Nephron progenitor cell (in vitro differentiated cells): ENCODE measurements at regions not wholly inside any gene's neighbourhood (a gene's known extent, or its start where the extent isn't known, plus 50 kb on each side); places are given as distances from the start of the nearest gene placed in this dataset.

Experiments
- DNase-seq: peaks from one replicate; pipeline ENCODE4 v3.0.0; 2021
- H3K27ac Mint-ChIP-seq: 2 replicates; pipeline ENCODE4 v1.8.0; 2021; ENCODE audit warnings: mild to moderate bottlenecking, moderate library complexity, mixed read lengths
- H3K27me3 Mint-ChIP-seq: 2 replicates; pipeline ENCODE4 v1.8.0; 2021; ENCODE audit warnings: mild to moderate bottlenecking, low read depth, mixed read lengths; ENCODE audit not compliant: poor library complexity
- H3K36me3 Mint-ChIP-seq: 2 replicates; pipeline ENCODE4 v1.8.0; 2021; ENCODE audit warnings: low read depth, mixed read lengths
- H3K4me1 Mint-ChIP-seq: 2 replicates; pipeline ENCODE4 v1.8.0; 2021; ENCODE audit warnings: mixed read lengths
- H3K4me3 Mint-ChIP-seq: 2 replicates; pipeline ENCODE4 v1.8.0; 2021; ENCODE audit warnings: mild to moderate bottlenecking, moderate library complexity, mixed read lengths
- H3K9me3 Mint-ChIP-seq: 2 replicates; pipeline ENCODE4 v1.8.0; 2021; ENCODE audit warnings: mild to moderate bottlenecking, moderate library complexity, mixed read lengths
- TF ChIP-seq, protein P1 (sequence below): fragments of 200-600 bp; sonication (generic); IDR thresholded peaks from 2 replicates; pipeline ENCODE4 v1.5.0; 2021; ENCODE audit warnings: antibody characterized with exemption

DNA sequence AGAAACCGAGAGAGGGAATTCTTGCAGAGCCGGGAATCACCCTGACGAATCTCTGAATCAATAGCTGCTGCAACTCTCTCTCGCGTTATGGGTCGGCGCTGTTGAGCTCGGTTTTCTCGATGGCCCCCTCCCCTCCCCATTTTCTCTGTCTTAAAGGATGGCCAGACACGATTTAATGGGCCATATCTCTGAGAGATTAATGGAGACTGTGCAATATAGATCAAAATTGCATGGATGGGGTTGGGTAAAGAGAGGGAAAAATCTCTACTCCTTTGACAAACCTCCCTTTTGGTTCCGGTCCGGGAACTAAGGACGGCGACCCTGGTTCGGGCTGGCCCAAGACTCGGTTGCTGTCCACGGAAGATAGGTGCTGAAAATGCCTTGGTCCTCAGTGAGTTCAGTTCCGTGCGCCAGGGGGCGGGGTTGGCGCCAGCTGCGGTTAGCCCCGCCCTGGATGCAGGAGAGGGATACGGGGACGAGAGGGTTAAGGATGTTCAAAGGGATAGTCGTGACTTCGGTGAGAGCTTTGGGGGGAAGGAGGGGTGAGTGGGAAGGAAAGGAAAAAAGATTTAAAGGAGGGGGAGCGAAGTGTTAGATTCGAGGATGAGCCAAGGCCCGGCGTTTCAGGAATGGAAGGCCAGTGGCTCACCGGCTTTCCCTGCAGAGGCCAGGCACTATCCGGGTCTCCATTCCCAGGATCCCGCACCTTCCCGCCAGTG lies 103.6 kb upstream of the HSD17B12 start:
- DNase-seq: peak; percentile 84
- TF ChIP-seq, protein P1, sequence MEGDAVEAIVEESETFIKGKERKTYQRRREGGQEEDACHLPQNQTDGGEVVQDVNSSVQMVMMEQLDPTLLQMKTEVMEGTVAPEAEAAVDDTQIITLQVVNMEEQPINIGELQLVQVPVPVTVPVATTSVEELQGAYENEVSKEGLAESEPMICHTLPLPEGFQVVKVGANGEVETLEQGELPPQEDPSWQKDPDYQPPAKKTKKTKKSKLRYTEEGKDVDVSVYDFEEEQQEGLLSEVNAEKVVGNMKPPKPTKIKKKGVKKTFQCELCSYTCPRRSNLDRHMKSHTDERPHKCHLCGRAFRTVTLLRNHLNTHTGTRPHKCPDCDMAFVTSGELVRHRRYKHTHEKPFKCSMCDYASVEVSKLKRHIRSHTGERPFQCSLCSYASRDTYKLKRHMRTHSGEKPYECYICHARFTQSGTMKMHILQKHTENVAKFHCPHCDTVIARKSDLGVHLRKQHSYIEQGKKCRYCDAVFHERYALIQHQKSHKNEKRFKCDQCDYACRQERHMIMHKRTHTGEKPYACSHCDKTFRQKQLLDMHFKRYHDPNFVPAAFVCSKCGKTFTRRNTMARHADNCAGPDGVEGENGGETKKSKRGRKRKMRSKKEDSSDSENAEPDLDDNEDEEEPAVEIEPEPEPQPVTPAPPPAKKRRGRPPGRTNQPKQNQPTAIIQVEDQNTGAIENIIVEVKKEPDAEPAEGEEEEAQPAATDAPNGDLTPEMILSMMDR: peak; percentile 20
- Mint-ChIP-seq H3K4me1 (peaks cover 37% of the 10 kb centered on the region), H3K36me3 (no peaks in the 10 kb centered on the region), H3K27ac (no peak overlapping the region), H3K27me3 (peaks cover 100% of the 10 kb centered on the region), H3K9me3 (peaks cover 5% of the 10 kb centered on the region), H3K4me3 (peak overlapping the region; percentile 60)

DNA sequence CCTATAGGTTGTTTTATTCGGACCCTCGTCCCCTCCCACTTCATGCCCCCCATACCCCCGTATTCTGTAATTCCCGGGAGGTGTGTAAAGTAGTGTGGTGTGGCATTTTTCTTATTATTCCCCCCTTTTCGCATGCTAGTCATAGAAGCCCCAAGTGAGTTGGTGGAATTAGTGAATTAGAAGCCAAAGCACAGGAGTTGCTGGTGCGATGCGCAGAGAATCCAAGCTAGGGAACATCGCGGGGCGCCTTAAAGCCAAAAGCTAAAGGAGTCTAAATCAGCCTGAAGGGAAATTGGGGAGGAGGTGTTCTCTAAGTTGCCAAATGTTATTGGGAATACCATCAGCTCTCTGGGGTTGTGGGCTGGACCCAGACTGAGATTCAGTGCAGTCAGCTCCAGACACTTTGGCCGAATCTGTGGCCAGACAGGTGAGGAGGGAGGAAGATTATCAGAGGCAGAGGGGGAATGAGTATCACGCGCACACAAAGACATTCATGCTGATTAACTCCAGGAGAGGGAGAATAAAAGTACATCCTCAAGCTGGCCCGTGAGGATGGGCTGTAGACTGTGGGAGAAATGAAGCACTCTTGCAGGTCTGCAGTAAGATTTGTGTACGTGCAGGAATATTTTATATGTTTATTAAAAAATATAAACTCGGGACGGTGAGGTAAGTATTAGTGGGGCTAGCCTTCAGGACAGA lies 102.8 kb upstream of the HSD17B12 start:
- no peak overlapping the region for H3K27ac Mint-ChIP-seq
- peaks cover 100% of the 10 kb centered on the region for H3K27me3 Mint-ChIP-seq
- DNase-seq: no peak
- TF ChIP-seq, protein P1: no peak
- H3K36me3 Mint-ChIP-seq: no peaks in the 10 kb centered on the region
- peaks cover 5% of the 10 kb centered on the region for H3K9me3 Mint-ChIP-seq
- peaks cover 41% of the 10 kb centered on the region for H3K4me1 Mint-ChIP-seq
- no peak overlapping the region for H3K4me3 Mint-ChIP-seq

DNA sequence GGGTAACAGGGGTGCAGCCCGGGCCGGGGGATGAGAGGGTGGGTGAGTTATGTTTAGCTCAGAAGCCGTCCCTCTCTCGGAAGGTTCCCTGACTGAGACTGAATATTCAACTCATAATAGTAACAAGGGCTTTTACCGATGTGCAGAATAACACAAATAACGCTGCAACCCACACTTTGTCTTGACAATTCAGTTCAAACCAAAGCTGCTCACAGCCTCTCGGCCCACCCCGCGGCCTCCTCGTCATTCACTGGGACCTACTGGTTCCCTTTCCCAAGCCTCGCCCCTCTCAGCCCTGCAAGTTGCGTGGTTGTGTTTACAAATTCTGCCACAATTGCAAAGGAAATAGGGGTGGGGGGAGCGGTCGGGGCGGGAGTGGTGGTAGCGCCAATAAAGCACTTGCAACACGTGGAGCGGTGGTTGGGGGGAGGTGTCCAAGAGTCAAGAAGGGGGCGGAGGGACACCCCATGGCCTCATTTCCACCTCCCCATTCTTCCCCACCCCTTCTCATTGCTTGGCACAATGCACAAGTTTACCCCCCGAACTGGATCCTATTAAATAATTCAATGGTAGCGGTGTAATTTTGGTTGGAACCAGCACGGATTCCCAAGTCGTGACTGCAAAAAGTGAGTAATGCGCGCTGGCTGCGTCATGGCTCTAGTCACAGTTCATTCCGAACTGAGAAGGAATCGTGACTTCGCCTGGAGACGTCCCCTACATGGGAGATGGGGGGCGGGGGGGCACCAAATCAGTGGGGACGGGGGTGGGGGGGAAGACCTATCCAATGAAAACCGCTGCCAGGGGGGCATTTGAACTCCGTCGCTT lies 102.0 kb upstream of the HSD17B12 start:
- Mint-ChIP-seq H3K27ac (no peak overlapping the region), H3K4me1 (peaks cover 41% of the 10 kb centered on the region), H3K9me3 (peaks cover 5% of the 10 kb centered on the region), H3K36me3 (no peaks in the 10 kb centered on the region), H3K27me3 (peaks cover 100% of the 10 kb centered on the region), H3K4me3 (peak overlapping the region; percentile 81)
- DNase-seq: no peak
- TF ChIP-seq, protein P1: no peak

DNA sequence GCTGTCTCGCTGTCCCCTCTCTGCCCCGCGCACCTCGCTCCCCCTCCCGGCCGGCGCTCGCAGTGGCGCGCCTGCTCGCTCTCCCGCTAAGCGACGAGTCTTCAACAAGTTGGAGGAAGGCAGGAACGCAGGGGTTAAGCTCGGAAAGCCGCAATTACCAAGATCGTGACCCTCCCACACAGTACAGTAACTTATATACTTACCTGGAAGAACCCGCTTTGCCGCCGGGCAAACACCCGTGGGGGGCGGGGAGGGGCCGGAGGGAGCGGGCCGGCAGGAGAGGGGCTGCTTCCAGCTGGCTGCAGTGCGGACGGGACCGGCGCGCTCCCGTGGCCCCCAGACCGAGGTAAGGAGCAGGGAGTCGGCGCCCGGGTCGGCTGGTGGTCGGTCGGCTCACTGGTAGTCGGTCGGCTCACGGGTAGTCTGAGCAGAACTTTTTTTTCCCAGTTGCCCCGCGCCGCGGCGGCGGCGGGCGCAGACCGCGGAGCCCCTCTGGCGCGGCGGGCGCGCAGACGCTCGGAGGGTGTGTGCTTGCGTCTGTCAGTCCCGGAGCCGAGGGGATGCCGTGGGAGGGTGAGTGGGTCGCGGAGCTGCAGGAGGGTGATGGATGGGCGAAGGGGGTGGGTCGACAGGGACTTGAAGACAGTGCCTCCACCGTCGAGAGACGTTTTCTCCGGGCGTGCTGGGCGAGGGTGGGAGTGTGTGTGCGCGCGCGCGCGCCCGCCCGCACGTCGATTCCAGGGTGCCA lies 101.2 kb upstream of the HSD17B12 start:
- Mint-ChIP-seq H3K4me1 (peaks cover 40% of the 10 kb centered on the region), H3K9me3 (peaks cover 5% of the 10 kb centered on the region), H3K4me3 (peak overlapping the region; percentile 81), H3K27ac (no peak overlapping the region), H3K36me3 (no peaks in the 10 kb centered on the region), H3K27me3 (peaks cover 100% of the 10 kb centered on the region)
- TF ChIP-seq, protein P1: peak; percentile 33
- peak; percentile 71 for DNase-seq

DNA sequence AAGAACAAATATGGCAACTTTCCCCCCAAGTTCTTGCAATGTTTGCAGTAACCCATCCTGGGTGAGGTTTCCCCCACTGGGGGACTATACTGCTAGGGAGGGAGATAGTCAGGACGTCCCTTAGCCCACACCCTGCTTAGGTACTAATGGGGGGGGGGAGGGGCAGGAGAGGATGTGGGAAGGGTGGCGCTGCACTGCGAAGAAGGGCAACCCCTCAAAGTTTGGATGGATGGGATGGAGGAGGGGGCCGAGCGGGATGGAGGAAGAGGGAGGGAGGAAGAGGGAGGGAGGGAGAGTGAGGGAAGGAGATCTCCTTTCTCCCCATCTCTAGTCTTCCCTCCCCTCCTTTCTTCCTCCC lies 100.6 kb upstream of the HSD17B12 start:
- H3K4me3 Mint-ChIP-seq: peak overlapping the region; percentile 81
- peaks cover 5% of the 10 kb centered on the region for H3K9me3 Mint-ChIP-seq
- H3K4me1 Mint-ChIP-seq: peaks cover 35% of the 10 kb centered on the region
- no peak overlapping the region for H3K27ac Mint-ChIP-seq
- H3K27me3 Mint-ChIP-seq: peaks cover 100% of the 10 kb centered on the region
- TF ChIP-seq, protein P1: no peak
- H3K36me3 Mint-ChIP-seq: no peaks in the 10 kb centered on the region
- no peak for DNase-seq
